HEK293T (cell line): ENCODE measurements at regions not wholly inside any gene's neighbourhood (a gene's known extent, or its start where the extent isn't known, plus 50 kb on each side); places are given as distances from the start of the nearest gene placed in this dataset.

Experiments
- ELF4 ChIP-seq: fragments of 450-650 bp; IDR thresholded peaks from 2 replicates; pipeline ENCODE4 v1.6.1; 2017; ENCODE audit warnings: antibody characterized with exemption
- FOXA1 ChIP-seq: fragments of 450-650 bp; IDR thresholded peaks from 2 replicates; pipeline ENCODE4 v1.6.1; 2016; ENCODE audit warnings: mild to moderate bottlenecking
- FOXK2 ChIP-seq: fragments of 450-650 bp; IDR thresholded peaks from 2 replicates; pipeline ENCODE4 v1.6.1; 2016; ENCODE audit warnings: mild to moderate bottlenecking
- HDGF ChIP-seq: fragments of 450-650 bp; IDR thresholded peaks from 2 replicates; pipeline ENCODE4 v1.6.1; 2017; ENCODE audit warnings: antibody characterized with exemption, borderline replicate concordance
- L3MBTL2 ChIP-seq: fragments of 450-650 bp; conservative IDR thresholded peaks from 2 replicates; pipeline ENCODE4 v1.6.1; 2016; ENCODE audit warnings: mild to moderate bottlenecking
- PKNOX1 ChIP-seq: fragments of 450-650 bp; IDR thresholded peaks from 2 replicates; pipeline ENCODE4 v1.6.1; 2016
- SP1 ChIP-seq: fragments of 450-650 bp; IDR thresholded peaks from 2 replicates; pipeline ENCODE4 v1.6.1; 2017
- TARDBP ChIP-seq: fragments of 450-650 bp; IDR thresholded peaks from 2 replicates; pipeline ENCODE4 v1.6.1; 2016

GRCh38 chr6:8589941-8590729 is 154.8 kb upstream of the SLC35B3 start:
- TF ChIP-seq HDGF (no peak), SP1 (no peak), ELF4 (no peak), PKNOX1 (no peak), FOXA1 (no peak), L3MBTL2 (no peak), FOXK2 (no peak), TARDBP (no peak)
